H9 (cell line): ENCODE measurements at regions not wholly inside any gene's neighbourhood (a gene's known extent, or its start where the extent isn't known, plus 50 kb on each side); places are given as distances from the start of the nearest gene placed in this dataset.

Experiments
- DNase-seq: peaks from one replicate; pipeline ENCODE4 v3.0.0-alpha.2; 2017
- H2AFZ ChIP-seq: one replicate; pipeline ENCODE4 v1.6.1; 2013; ENCODE audit warnings: mild to moderate bottlenecking, low read length, control low read depth, moderate library complexity
- H2AK5ac ChIP-seq: 2 replicates; pipeline ENCODE4 v1.6.1; 2013; ENCODE audit warnings: low read length, control low read depth, mixed read lengths; ENCODE audit not compliant: insufficient read length
- H2BK120ac ChIP-seq: one replicate; pipeline ENCODE4 v1.6.1; 2013; ENCODE audit warnings: low read depth, mild to moderate bottlenecking, low read length, control low read depth, inconsistent platforms; ENCODE audit not compliant: poor library complexity, severe bottlenecking
- H2BK12ac ChIP-seq: 2 replicates; pipeline ENCODE4 v1.6.1; 2013; ENCODE audit warnings: low read length, control low read depth, mixed read lengths, low read depth; ENCODE audit not compliant: insufficient read length
- H2BK15ac ChIP-seq: 2 replicates; pipeline ENCODE4 v1.6.1; 2013; ENCODE audit warnings: low read depth, low read length, control low read depth
- H2BK20ac ChIP-seq: one replicate; pipeline ENCODE4 v1.6.1; 2013; ENCODE audit warnings: low read depth, mild to moderate bottlenecking, low read length, control low read depth, inconsistent platforms; ENCODE audit not compliant: poor library complexity, severe bottlenecking
- H2BK5ac ChIP-seq: 2 replicates; pipeline ENCODE4 v1.6.1; 2013; ENCODE audit warnings: low read length, control low read depth, mixed read lengths; ENCODE audit not compliant: insufficient read length
- H3K14ac ChIP-seq: 2 replicates; pipeline ENCODE4 v1.6.1; 2013; ENCODE audit warnings: low read length, control low read depth; ENCODE audit not compliant: insufficient read depth
- H3K18ac ChIP-seq: 2 replicates; pipeline ENCODE4 v1.6.1; 2013; ENCODE audit warnings: low read depth, mild to moderate bottlenecking, mixed read lengths, low read length, control low read depth; ENCODE audit not compliant: insufficient read length
- H3K23ac ChIP-seq: 2 replicates; pipeline ENCODE4 v1.6.1; 2013; ENCODE audit warnings: low read length, control low read depth, mixed read lengths, low read depth; ENCODE audit not compliant: insufficient read length
- H3K23me2 ChIP-seq: 2 replicates; pipeline ENCODE4 v1.6.1; 2013; ENCODE audit warnings: low read depth, mild to moderate bottlenecking, mixed read lengths, low read length, control low read depth; ENCODE audit not compliant: insufficient read length, poor library complexity, severe bottlenecking
- H3K27ac ChIP-seq: 2 replicates; pipeline ENCODE4 v1.5.1; 2013; ENCODE audit warnings: low read length, control low read depth, mixed read lengths, low read depth; ENCODE audit not compliant: insufficient read length
- H3K27me3 ChIP-seq: 2 replicates; pipeline ENCODE4 v1.6.1; 2013; ENCODE audit warnings: low read length, control low read depth, inconsistent platforms; ENCODE audit not compliant: insufficient read depth
- H3K4ac ChIP-seq: 2 replicates; pipeline ENCODE4 v1.6.1; 2013; ENCODE audit warnings: low read depth, mild to moderate bottlenecking, control low read depth, inconsistent platforms, low read length, moderate library complexity
- H3K4me1 ChIP-seq: 2 replicates; pipeline ENCODE4 v1.6.1; 2013; ENCODE audit warnings: low read length, control low read depth, inconsistent platforms; ENCODE audit not compliant: insufficient read depth
- H3K4me2 ChIP-seq: 2 replicates; pipeline ENCODE4 v1.6.1; 2013; ENCODE audit warnings: low read length, control low read depth, mixed read lengths; ENCODE audit not compliant: insufficient read length, insufficient read depth
- H3K56ac ChIP-seq: 2 replicates; pipeline ENCODE4 v1.6.1; 2013; ENCODE audit warnings: low read depth, mild to moderate bottlenecking, mixed read lengths, low read length, control low read depth; ENCODE audit not compliant: insufficient read length
- H3K79me1 ChIP-seq: 2 replicates; pipeline ENCODE4 v1.6.1; 2013; ENCODE audit warnings: low read depth, mild to moderate bottlenecking, moderate library complexity, low read length, control low read depth, inconsistent platforms; ENCODE audit not compliant: insufficient read depth, poor library complexity, severe bottlenecking
- H3K79me2 ChIP-seq: 2 replicates; pipeline ENCODE4 v1.6.1; 2013; ENCODE audit warnings: low read length, control low read depth, inconsistent platforms; ENCODE audit not compliant: insufficient read depth
- H3K9ac ChIP-seq: 2 replicates; pipeline ENCODE4 v1.6.1; 2013; ENCODE audit warnings: low read length, control low read depth, mixed read lengths; ENCODE audit not compliant: insufficient read length; ENCODE audit errors: extremely low read depth
- H3K9me3 ChIP-seq: one replicate; pipeline ENCODE4 v1.6.1; 2013; ENCODE audit warnings: low read depth, low read length, inconsistent platforms; ENCODE audit not compliant: control insufficient read depth
- H3T11ph ChIP-seq: one replicate; pipeline ENCODE4 v1.6.1; 2013; ENCODE audit warnings: mild to moderate bottlenecking, low read length, control low read depth, inconsistent platforms
- H4K20me1 ChIP-seq: one replicate; pipeline ENCODE4 v1.6.1; 2013; ENCODE audit not compliant: control insufficient read depth, insufficient read length, insufficient read depth
- H4K5ac ChIP-seq: 2 replicates; pipeline ENCODE4 v1.6.1; 2013; ENCODE audit warnings: low read depth, mild to moderate bottlenecking, mixed read lengths, low read length, control low read depth; ENCODE audit not compliant: insufficient read length
- H4K8ac ChIP-seq: replicated peaks from 2 replicates; pipeline ENCODE4 v1.6.1; 2013; ENCODE audit warnings: low read length, control low read depth, mixed read lengths, low read depth; ENCODE audit not compliant: insufficient read length
- H4K91ac ChIP-seq: 2 replicates; pipeline ENCODE4 v1.6.1; 2013; ENCODE audit warnings: low read depth, mild to moderate bottlenecking, moderate library complexity, mixed read lengths, low read length, control low read depth; ENCODE audit not compliant: insufficient read length
- H3K27ac Mint-ChIP-seq, 3 experiments: 2 replicates in 2 of 3; 3 replicates in 1 of 3; pipeline ENCODE4 v1.8.0; 2020 to 2021; ENCODE audit warnings: mixed read lengths in 3 of 3, mild to moderate bottlenecking in 1 of 3, moderate library complexity in 1 of 3
- H3K27me3 Mint-ChIP-seq: 2 replicates; pipeline ENCODE4 v1.8.0; 2021; ENCODE audit warnings: low read depth, mild to moderate bottlenecking, moderate library complexity, mixed read lengths
- H3K36me3 Mint-ChIP-seq, 3 experiments: 2 replicates in 2 of 3; 3 replicates in 1 of 3; pipeline ENCODE4 v1.8.0; 2020 to 2021; ENCODE audit warnings: low read depth in 3 of 3, mixed read lengths in 3 of 3; ENCODE audit not compliant: insufficient read depth in 1 of 3
- H3K4me1 Mint-ChIP-seq, 2 experiments: 2 replicates each; pipeline ENCODE4 v1.8.0; 2020; ENCODE audit warnings: mixed read lengths in 2 of 2
- H3K4me3 Mint-ChIP-seq, 2 experiments: 2 replicates in 1 of 2; 3 replicates in 1 of 2; pipeline ENCODE4 v1.8.0; 2020 to 2021; ENCODE audit warnings: mild to moderate bottlenecking in 2 of 2, mixed read lengths in 2 of 2, moderate library complexity in 1 of 2
- H3K9me3 Mint-ChIP-seq, 2 experiments: 2 replicates in 1 of 2; 3 replicates in 1 of 2; pipeline ENCODE4 v1.8.0; 2020; ENCODE audit warnings: mild to moderate bottlenecking in 2 of 2, mixed read lengths in 2 of 2, moderate library complexity in 1 of 2
- WGBS: extraction: QIAGEN DNeasy Blood & Tissue Kit; methylation state at CpG from one replicate; pipeline ENCODE4 v1.1.7; 2013; ENCODE audit warnings: missing lambda C conversion rate, low lambda C conversion rate, mixed read lengths; ENCODE audit not compliant: insufficient read length; ENCODE audit errors: extremely low coverage; 5-methylcytosine and 5-hydroxymethylcytosine counted together
- TF ChIP-seq, protein P1 (sequence below): fragments of 200-600 bp; sonication (generic); conservative IDR thresholded peaks from 3 replicates; pipeline ENCODE4 v1.8.0; 2021; ENCODE audit warnings: antibody characterized with exemption, mild to moderate bottlenecking

DNA sequence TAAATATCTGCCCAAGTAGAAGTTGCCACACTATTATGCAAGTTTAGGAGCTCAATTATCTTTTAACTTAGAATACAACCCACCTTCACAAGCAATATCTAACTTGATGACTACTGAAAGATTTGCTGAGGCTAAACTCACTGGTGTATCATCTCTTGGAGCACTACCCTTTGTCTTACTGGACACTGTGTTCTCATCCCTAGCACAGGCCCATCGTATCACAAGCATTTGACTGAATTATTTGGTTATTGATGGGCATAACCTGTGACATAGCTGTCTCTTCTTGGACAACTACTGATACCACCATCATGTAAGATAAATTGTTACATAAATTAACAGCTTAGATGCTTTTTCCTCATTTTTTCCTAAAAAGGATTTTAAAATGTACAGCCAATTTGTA is 216.2 kb upstream of the THBS1 start:
- Histone ChIP-seq H2AK5ac (no peak overlapping the region), H2AFZ (no peak overlapping the region), H4K91ac (no peak overlapping the region), H3K4ac (no peak overlapping the region), H3K79me2 (no peaks in the 10 kb centered on the region), H4K5ac (no peak overlapping the region), H3K56ac (no peak overlapping the region), H3K9ac (no peak overlapping the region), H2BK15ac (no peak overlapping the region), H4K20me1 (no peaks in the 10 kb centered on the region), H3K4me1 (no peaks in the 10 kb centered on the region; the same call in 1 of the 2 replicates), H3K23me2 (no peaks in the 10 kb centered on the region), H3K14ac (no peak overlapping the region), H3K4me2 (no peak overlapping the region), H2BK5ac (no peak overlapping the region), H3K27ac (no peak overlapping the region), H3K27me3 (no peaks in the 10 kb centered on the region), H3K23ac (no peak overlapping the region), H3K18ac (no peak overlapping the region), H2BK12ac (no peak overlapping the region), H3K9me3 (no peaks in the 10 kb centered on the region), H4K8ac (no peak overlapping the region), H3K79me1 (no peaks in the 10 kb centered on the region), H3T11ph (no peak overlapping the region), H2BK20ac (no peak overlapping the region), H2BK120ac (no peak overlapping the region)
- H3K9me3 Mint-ChIP-seq: peaks cover 5 to 10% of the 10 kb centered on the region in 2 experiments; a peak in 4 of 5 replicates
- no peak for DNase-seq
- H3K36me3 Mint-ChIP-seq: peaks cover 0 to 12% (median 5%) of the 10 kb centered on the region in 3 experiments; a peak in 4 of 7 replicates
- TF ChIP-seq, protein P1, sequence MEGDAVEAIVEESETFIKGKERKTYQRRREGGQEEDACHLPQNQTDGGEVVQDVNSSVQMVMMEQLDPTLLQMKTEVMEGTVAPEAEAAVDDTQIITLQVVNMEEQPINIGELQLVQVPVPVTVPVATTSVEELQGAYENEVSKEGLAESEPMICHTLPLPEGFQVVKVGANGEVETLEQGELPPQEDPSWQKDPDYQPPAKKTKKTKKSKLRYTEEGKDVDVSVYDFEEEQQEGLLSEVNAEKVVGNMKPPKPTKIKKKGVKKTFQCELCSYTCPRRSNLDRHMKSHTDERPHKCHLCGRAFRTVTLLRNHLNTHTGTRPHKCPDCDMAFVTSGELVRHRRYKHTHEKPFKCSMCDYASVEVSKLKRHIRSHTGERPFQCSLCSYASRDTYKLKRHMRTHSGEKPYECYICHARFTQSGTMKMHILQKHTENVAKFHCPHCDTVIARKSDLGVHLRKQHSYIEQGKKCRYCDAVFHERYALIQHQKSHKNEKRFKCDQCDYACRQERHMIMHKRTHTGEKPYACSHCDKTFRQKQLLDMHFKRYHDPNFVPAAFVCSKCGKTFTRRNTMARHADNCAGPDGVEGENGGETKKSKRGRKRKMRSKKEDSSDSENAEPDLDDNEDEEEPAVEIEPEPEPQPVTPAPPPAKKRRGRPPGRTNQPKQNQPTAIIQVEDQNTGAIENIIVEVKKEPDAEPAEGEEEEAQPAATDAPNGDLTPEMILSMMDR: no peak
- peaks cover 6% of the 10 kb centered on the region in 2 experiments for H3K4me1 Mint-ChIP-seq
- H3K27ac Mint-ChIP-seq: no peak overlapping the region
- H3K27me3 Mint-ChIP-seq: no peaks in the 10 kb centered on the region
- WGBS: no CpG with 5 or more reads among the region's 1 CpG
- no peak overlapping the region for H3K4me3 Mint-ChIP-seq
